HG03575 (cell line): ENCODE measurements at regions not wholly inside any gene's neighbourhood (a gene's known extent, or its start where the extent isn't known, plus 50 kb on each side); places are given as distances from the start of the nearest gene placed in this dataset.

Source experiments
- ATAC-seq: cut with Tn5 transposase; IDR thresholded peaks from one replicate; pipeline ENCODE4 v1.9.1; 2021; ENCODE audit not compliant: unreplicated experiment, insufficient number of reproducible peaks, low FRiP score; ENCODE audit errors: extremely low read depth

DNA sequence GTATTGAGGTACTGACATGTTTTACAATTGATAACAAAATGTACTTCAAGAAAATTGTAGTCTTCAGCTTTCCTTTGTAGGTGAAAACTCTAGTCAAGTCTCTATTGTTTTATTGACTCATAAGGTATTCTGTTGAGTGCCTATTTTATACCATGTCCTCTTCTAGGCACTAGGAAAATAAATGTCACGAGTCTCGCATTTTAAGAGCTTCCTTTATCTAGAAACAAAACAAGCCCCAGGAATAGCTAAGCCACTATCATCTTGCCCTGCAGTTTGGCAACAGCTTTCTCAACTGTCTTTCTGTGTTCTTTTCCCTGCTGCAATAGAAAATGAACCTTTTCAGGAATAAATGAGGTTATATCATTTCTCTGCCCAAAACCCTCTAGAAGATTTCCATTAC is 288.5 kb upstream of the NEGR1 start:
- ATAC-seq, result no peak

DNA sequence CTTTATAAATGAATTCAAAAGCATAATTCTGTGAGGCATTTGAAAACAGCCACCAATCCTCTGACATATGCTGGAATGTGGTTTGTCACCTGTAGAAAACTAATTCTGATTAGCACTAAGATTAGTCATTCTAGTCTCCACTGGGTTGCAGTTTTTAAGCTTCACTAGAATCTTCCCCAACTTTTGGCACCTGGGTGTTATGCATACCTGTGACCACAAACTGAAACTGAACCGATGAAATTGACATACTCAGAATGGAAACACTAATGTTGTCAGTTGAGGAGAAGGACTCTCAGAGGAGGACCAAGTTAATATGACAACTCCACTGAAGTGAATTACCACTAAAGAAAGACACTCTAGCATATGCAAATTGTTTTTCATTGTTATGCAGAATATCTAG is 285.8 kb upstream of the NEGR1 start:
- no peak for ATAC-seq

DNA sequence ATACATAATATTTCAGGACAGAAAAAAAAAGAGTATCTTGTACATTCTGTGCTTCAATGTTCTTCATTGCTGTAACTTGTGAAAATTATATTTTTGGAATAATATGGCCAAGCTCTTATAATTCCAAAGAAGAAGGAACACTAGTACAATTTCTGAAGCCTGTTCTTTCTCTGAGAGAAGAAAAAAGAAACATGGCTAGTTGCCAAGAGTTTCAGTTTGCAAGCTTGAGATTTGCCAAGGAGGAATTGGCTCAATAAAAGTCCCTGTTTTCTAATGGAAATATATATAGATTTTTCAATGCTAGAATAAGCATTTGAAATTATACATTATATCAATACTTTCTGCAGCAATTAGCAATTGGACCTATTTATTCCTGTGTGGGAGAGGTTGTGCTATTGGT is 285.2 kb upstream of the NEGR1 start:
- ATAC-seq, result no peak

DNA sequence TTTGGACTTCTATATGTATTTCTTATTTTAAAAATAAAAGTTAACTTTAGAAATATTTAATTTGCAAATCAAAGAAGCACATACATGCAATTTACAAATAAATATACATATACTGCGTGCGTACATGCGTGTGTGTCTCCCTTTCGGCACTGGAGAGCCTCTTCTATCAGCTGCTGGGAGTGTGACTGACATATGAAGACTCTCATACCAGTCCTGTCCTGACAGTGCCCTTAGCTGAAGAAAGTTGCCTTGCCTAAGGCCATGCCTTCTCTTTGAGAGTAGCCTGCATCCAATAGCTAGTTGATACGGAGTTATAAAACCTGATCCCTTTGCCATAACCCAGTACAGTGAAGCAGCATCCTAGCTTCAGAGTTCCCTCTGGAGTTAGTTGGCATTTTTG is 282.4 kb upstream of the NEGR1 start:
- no peak for ATAC-seq

DNA sequence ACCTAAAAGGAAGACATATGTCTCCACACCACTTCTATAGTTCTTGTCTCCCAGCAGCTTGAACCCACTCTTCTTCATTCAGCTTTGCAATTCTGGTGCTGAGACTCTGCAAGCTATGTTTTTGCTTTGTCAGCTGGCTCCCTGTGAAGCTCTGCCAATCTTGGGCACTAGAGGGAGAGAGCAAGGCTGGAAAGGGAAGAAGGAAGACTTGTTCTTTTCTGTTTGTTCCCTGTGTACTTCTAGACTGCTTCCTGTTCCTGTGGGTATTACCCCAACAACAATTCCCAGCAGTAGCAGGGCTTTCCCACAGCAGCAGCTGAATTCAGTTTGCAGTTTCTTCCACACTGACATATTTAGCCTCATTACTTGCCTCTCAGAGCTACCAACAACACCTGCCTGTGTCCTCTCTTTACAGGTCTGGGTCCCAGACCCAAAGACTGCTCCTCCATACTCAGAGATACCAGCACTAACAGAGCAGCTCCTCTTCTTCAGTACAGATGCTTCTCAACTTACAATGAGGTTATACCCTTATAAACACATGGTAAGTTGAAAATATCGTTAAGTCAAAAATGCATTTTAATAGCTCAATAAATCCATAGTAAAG is 275.2 kb upstream of the NEGR1 start:
- ATAC-seq, result no peak

DNA sequence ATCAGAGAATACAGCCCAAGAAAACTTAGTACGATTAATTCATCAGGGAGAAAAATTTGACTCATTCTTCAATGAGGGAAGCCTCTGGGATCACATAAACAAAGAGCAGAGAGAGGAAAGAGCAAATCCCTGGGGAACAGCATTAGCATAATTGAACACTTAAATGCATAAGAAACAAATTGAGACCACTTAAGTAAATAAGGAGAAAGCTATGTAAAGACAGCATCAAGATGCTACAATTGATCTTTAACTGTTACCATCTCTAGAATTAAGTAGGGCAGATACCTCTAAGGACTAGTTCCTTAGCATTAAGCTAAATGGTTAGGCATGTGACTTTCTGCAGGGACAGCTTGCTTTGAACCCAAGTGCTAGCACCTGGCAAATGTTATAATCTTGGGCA is 265.1 kb upstream of the NEGR1 start:
- no peak for ATAC-seq

DNA sequence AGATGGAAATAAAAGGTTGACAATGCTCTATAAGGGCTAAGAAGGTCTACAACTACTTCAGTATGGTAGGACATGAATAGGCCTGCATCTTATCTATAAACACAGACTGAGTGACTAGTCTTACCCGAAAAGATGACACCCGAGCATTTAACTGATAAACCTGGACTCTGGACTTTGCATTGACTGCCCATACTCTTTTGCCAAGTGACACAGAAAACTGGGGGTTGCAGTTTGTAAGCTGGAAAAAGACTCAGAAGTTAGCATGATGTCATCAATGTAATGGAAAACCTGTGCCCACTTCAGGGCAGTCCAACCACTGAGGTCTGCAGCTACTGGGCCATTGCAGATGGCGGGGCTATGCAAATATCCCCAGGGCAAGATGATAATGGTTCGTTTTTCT is 258.3 kb upstream of the NEGR1 start:
- ATAC-seq, result no peak

DNA sequence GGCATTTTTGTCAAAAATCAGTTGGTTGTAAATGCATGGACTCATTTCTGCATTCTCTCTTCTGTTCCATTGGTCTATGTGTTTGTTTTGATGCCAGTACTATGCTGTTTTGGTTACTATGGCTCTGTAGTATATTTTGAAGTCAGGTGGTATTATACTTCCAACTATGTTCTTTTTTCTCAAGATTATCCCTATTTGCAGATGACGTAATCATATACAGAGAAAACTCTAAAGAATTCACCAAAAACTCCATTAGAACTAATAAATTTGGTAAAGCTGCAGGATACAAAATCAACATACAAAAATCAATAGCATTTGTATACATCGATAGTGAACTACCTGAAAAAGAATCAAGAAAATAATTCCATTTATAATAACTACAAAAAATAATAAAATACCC is 253.1 kb upstream of the NEGR1 start:
- ATAC-seq, result no peak

DNA sequence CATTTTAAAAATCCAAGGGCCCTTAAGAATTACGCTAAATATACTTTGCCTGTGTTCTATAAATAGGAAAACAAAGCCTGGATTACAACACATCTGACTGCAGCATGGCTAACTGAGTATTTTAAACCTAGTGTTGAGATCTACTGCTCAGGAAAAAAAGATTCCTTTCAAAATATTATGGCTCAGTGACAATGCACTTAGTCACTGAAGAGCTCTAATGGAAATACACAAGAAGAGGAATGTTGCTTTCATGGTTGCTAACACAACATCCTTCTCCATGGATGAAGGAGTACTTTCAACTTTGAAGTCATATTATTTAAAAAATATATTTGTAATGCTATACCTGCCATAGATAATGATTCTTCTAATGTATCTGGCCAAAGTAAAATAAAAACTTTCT is 248.3 kb upstream of the NEGR1 start:
- no peak for ATAC-seq

DNA sequence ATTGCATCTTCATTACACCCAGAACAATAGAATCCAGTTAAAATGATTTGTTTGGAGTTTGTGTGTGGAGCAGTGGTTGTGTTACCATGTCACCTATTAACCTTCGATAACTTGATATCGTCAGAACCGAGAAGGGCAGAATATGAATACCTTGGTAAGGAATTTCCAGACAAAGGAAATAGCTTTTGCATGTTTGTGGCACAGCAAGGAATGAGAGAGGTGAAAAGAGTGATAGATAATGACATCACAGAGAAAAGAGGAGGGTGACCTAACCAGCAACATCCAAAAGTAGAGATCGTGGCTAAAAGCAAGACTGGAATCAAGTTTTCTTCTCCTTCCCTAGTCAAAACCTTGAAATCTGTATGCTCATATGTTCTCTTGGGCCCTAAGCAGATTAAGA is 244.6 kb upstream of the NEGR1 start:
- ATAC-seq, result no peak

DNA sequence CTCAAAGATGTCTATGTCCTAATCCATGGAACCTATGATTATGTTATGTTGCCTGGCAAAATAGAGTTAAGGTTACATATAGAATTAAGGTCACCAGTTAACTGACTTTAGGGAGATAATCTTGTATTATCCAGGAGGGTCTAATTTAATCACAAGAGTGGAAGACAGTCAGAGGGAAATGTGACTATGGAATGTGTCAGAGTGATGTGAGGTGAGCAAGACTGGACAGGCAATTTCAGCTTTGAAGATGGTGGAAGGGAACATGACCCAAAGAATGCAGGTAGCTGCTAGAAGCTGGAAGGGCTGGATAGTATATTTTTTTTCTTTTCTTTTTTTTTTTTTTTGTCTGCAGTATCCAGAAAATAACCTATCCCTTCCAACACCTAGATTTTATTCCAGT is 241.7 kb upstream of the NEGR1 start:
- ATAC-seq, result no peak

DNA sequence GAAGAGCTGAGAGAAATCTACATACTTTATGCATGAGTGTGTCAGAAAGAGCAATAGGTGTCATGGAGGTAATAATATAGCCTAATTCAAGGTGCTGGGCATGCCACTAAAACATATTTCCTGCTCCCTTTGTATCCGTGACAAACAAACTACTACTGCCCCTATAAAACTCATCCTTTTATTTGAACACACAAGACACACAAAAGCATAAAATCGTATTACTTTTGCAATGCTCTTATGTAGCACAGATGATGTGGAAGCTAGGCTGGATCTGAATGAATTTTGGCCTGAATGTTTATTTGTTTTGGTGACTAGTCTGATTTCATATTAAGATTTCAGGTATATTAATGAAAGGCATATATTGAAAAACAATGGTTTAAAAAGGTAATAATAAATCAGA is 239.3 kb upstream of the NEGR1 start:
- ATAC-seq, result no peak

DNA sequence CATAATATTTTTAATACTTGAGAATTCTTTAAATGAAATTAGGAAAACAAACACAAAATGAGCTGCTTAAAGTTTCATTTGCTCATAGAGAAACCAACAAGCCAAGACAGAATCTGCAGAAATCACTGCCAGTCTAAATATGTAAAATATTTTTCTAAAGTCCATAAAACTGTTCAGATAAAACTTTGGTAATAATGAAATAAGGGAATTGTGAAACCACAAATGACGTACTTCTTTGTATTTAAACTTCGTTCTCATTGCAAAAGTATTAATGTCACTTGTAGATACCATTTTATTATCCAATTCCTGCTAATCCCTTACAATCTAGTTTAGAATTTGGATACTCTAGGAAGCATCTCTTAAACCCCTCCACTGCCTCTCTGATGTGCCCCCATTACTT is 234.5 kb upstream of the NEGR1 start:
- no peak for ATAC-seq

DNA sequence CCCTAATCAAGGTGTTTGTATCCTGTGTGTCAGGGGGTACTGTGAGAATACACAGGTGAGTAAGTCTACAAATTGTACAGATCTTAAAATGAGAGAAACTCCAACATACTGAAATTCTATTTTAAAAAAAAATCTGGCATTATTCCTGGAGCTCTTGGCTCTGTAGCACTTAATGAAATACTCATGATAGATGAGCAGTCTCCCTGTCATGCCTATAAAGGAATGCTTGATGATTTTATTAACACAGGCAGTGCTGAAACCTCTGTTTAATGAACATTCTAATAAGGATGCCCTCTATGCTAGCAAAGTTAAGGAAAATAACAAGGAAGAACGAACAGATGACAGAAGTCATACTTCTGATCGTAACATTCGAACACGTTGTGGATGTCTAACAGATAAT is 233.9 kb upstream of the NEGR1 start:
- ATAC-seq, result no peak

DNA sequence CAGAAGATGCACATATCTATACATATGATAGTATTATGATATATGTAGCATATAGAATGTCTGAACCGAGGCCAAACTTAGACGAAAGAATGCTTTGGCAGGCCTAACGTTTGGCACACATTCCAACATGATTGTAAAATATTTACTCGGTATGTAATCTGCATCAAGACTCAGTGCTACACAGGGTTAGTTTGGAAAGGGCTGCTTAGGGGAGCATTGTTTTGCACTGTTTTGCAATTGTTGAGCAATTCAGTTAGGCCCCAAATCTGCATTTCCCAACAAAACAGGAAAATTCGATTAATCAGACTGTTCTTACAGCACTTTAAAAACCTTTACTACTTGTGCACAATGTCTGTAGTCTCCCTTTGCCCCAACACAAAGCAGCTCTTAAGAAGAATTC is 216.0 kb upstream of the NEGR1 start:
- ATAC-seq, result no peak

DNA sequence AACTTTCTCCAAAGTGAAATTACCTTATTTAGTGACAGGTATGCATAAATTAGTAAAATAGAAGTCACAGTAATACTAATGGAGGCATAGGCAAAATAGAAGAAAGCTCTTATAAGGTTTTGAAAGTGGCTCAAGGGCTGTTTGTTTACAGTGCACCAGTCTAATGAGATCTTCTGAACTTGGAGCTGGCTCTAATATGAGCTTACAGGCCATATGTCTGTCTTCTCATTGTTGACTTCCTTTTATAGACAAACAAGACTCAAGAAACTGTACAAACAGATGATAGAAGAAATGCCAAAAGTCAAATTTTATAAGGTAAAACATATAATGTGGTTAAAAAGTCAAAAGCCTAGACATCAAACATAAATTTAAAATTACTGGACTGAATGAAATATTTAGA is 207.5 kb upstream of the NEGR1 start:
- no peak for ATAC-seq

DNA sequence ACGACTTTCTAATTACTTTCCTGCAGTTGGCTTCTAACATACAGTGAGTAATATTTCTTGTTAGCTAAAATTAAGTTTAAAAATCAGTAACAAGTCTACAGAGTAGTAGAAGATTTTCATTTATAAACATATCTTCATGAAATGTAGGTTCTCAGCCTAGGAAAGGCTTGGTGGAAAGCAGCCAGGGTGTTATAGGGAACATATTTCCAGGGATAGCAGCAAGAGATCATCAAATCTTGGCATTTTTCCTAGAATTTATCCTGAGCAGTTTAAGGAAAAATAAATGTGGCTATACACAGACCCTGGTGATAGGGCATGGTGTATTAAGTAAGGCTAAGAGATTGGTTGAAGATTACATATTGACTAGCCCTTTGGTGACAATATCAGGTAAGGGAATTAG is 203.5 kb upstream of the NEGR1 start:
- ATAC-seq, result no peak

DNA sequence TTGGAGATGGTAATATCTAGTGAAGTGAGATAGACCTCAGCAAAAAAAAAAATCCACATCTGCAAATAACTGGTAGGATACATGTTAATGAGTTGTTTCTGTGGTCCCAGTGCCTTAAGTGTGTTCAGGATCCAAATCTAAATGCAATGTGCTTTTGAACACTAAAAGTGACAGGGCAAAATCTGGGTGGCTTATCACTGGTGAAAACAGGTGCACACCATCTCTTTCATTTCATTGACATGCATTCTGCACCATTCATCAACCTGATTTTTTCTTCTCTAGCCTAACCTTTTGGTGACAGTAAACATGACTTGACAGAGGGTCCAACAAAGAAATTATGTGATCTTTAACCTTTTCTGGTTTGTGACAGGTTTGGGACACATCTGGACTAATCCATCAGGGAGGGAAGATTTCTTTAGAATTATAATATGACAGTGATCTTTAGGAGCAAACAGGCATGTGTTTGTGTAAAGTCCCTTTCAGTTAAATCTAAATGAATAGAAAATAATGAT is 201.6 kb upstream of the NEGR1 start:
- ATAC-seq, result no peak

DNA sequence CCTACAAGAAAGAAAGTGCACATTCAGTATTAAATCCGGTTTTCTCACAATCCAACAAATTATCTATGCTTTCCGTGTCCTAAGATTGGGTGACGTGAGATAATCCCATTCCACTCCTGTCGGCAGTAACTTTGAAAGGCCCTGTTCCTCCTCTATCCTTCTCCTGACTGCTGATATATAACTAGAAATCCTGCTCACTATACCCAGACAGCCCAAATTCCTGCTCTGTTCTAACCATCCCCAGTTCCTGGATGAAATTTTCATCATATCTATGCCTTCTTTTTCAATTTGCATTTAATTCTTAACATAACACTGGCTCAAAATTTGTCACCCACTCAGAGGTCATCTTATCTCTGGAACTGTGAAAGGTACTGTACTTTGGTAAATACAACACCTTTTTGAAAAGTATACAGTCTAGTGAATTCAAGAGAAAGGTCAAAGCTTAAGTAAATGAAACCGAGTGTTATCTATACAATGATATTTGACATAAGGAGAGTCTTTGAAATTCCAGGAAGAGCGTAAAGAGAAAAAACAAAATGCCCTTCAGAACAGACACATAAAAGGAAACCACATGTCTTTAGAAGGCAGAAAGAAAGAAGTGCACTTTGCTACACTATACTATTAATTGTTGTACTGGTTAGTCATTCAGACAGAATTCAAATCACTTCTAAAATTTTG is 200.5 kb upstream of the NEGR1 start:
- ATAC-seq, result no peak

DNA sequence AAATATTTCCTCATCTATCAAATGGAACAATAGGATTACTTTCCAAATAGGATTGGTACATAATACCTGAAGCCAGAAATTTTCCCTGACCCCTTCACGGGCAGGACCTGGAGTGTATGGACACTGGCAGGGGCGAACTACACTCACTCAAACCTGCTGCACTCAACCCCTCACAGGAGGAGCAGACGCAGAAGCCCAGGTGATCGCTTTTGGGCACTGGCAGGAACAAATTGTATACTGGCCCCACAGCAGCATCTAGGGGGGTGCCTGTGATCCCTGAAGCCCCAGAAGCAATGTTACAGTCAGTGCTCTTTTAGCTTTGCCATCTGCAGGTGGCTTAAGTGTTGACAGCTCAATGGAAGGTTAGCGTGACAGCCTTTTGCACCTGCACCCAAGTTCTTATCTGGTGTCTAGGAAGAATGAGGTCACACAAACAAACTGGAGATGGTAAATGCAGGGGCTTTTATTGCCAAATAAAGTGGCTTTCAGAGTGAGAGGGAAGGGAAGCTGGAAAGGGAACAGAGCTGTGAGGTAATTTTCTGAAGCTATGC is 199.2 kb upstream of the NEGR1 start:
- no peak for ATAC-seq

DNA sequence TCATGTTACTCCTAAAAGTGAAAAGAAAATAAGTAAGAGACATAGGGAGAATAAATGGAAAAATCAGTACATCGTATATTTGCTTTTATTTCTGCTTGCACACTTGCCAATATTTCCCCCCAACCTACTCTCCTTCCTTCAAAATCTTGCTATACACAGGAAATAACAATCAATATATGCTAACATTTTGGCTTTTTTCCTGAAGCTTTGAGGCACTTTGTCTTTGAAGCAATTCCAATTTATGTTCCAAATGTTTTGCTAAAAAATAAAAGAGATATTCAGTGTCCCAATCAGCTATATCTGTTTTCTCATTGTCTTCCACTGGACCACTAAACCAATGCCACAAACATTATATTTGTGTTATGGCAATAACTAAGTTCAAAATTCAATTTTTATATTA is 184.0 kb upstream of the NEGR1 start:
- ATAC-seq, result no peak
